ENCODE measurements at regions not wholly inside any gene's neighbourhood (a gene's known extent, or its start where the extent isn't known, plus 50 kb on each side); places are given as distances from the start of the nearest gene placed in this dataset.
A peak's percentile ranks its signal among the peaks of the same experiment; 100 is the strongest.

- no peak for TF ChIP-seq CTCF (conservative IDR thresholded peaks at IDR 0.05; ENCODE audit: low read depth)
- DNase-seq (ENCODE audit: low spot score): no peak
- POLR2A ChIA-PET (ENCODE audit: low non-redundant PET): no interaction called here
- CTCF ChIA-PET: no interaction called here
- H3K27ac ChIP-seq: peak overlapping the region; percentile 75
Measured at GRCh38 chr1:184910691-184911091, 63.6 kb downstream of the NIBAN1 start.

- DNase-seq (ENCODE audit: low spot score): no peak
- ChIA-PET CTCF (no interaction called here), POLR2A (ENCODE audit: low non-redundant PET) (no interaction called here)
- H3K27ac ChIP-seq: no peak overlapping the region
- TF ChIP-seq CTCF (conservative IDR thresholded peaks at IDR 0.05; ENCODE audit: low read depth): no peak
Measured at GRCh38 chr1:184910005-184910404, 64.3 kb downstream of the NIBAN1 start.

GRCh38 chr1:184909019-184909418, 65.3 kb downstream of the NIBAN1 start:
- no peak for TF ChIP-seq CTCF (conservative IDR thresholded peaks at IDR 0.05; ENCODE audit: low read depth)
- ChIA-PET POLR2A (ENCODE audit: low non-redundant PET) (no interaction called here), CTCF (no interaction called here)

GRCh38 chr1:184908506-184908905, 65.8 kb downstream of the NIBAN1 start:
- CTCF ChIA-PET: no interaction called here
- TF ChIP-seq CTCF (conservative IDR thresholded peaks at IDR 0.05; ENCODE audit: low read depth): no peak
- POLR2A ChIA-PET (ENCODE audit: low non-redundant PET): no interaction called here
- H3K27ac ChIP-seq: no peak overlapping the region
- no peak for DNase-seq (ENCODE audit: low spot score)

More at GRCh38 chr1:184909019-184909418, 65.3 kb downstream of the NIBAN1 start:
- no peak for DNase-seq (ENCODE audit: low spot score)
- no peak overlapping the region for H3K27ac ChIP-seq

GRCh38 chr1:184907500-184907899, 66.8 kb downstream of the NIBAN1 start:
- DNase-seq (ENCODE audit: low spot score): no peak
- H3K27ac ChIP-seq: no peak overlapping the region
- TF ChIP-seq CTCF (conservative IDR thresholded peaks at IDR 0.05; ENCODE audit: low read depth): no peak
- ChIA-PET CTCF (interaction anchor here (1.0 kb wide), 1 partner anchor 11 kb away, joined by 3 read pairs; no protein-coding TSS in a partner anchor), POLR2A (ENCODE audit: low non-redundant PET) (no interaction called here)

GRCh38 chr1:184906761-184907160, 67.5 kb downstream of the NIBAN1 start:
- POLR2A ChIA-PET (ENCODE audit: low non-redundant PET): no interaction called here
- no peak overlapping the region for H3K27ac ChIP-seq
- DNase-seq (ENCODE audit: low spot score): no peak
- no peak for TF ChIP-seq CTCF (conservative IDR thresholded peaks at IDR 0.05; ENCODE audit: low read depth)
- CTCF ChIA-PET: interaction anchor here (1.0 kb wide), 1 partner anchor 12 kb away, joined by 3 read pairs; no protein-coding TSS in a partner anchor
